NOMO-1 treated with dmso at 0.1 percent for 144 hours (cell line): ENCODE measurements at regions not wholly inside any gene's neighbourhood (a gene's known extent, or its start where the extent isn't known, plus 50 kb on each side); places are given as distances from the start of the nearest gene placed in this dataset.
"Not testable (repeated sequence)": the region's sequence is repeated elsewhere in the genome, so short reads cannot be mapped to it uniquely, and the experiment has no call there.

Experiments
- DNase-seq: peaks from one replicate; lab custom pipeline; 2025; ENCODE audit not compliant: unreplicated experiment; lab: John Stamatoyannopoulos, UW

GRCh38 chr7:81152925-81153324 is 234.1 kb upstream of the SEMA3C start:
- DNase-seq: not testable (repeated sequence)

GRCh38 chr7:81150951-81151361 is 232.1 kb upstream of the SEMA3C start:
- no peak for DNase-seq

GRCh38 chr7:81143856-81144255 is 225.0 kb upstream of the SEMA3C start:
- no peak for DNase-seq

- peak; percentile 89 for DNase-seq
These were observed 222.7 kb upstream of the SEMA3C start for GRCh38 chr7:81141257-81142205.

DNA sequence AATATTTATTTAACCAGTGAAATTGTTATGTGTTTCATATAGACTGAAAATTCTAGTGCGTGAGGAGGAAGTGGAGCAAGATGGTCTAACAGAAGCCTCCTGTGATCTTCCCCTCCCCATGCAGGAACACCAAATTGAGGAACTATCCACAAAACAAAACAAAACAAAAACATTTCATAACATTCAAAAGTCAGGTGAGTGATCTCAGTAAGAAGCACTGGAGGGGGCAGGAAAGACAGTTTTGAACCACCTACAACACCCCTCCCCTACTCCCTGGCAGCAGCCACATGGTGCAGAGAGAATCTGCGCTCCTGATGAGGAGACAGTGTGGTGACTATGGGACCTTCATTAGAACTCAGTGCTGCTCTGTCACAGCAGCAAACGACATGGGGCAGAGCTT is 221.9 kb upstream of the SEMA3C start:
- DNase-seq: peak; percentile 93

DNA sequence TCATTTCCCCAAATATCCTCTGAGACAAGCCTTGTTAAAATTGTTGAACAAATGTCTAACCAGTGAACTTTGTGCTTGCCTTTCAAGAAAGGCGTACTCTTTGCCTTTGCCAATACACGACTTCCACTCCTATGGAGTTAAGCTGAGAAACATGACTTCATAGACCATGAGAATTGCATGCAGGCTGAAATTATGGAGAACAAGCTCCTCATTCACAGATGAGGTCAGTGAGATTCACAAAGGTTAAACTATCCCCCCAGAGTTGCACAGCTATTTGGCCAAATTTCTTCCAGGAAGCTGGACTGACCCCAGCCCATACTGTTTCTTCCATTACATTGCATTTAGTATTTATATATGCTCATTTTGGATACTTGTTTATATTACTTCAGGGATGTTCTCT is 221.4 kb upstream of the SEMA3C start:
- peak; percentile 45 for DNase-seq

- DNase-seq: peak; percentile 14
These were observed 220.0 kb upstream of the SEMA3C start for GRCh38 chr7:81138870-81139269.

DNA sequence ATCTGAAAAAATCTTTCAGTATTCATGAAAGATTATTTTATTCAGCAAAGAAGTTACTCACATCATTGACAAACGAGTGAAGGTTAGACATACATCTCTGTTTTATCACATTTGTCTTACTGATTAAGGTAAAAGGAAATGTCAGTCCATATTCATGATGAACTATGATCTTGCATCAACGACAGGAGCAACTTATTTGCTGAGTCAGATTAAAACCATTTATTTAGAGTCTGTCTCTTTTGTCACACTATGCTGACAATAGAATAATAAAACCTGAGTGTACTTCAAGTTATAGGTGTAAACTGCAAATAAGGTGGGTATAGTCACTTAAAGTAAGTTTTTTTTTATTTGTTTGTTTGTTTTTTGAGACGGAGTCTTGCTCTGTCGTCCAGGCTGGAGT is 216.5 kb upstream of the SEMA3C start:
- no peak for DNase-seq

DNA sequence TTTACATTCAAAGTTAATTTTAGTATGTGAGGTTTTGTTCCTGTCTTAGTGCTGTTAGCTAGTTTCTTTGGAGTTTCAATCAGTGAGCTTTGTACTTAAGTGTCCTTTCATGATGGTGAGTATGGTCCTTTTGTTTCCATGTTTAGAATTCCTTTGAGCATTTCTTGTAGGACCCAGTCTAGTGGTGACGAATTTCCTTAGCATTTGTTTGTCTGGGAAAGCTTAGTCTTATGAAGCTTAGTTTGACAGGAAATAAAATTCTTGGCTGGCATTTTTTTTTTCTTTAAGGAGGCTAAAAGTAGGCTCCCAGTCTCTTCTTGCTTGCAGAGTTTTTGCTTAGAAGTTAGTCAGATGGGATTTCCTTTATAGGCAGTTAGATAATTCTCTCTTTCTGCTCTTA is 209.2 kb upstream of the SEMA3C start:
- no peak for DNase-seq

- no peak for DNase-seq
These were observed 202.0 kb upstream of the SEMA3C start for GRCh38 chr7:81120803-81121202.

DNA sequence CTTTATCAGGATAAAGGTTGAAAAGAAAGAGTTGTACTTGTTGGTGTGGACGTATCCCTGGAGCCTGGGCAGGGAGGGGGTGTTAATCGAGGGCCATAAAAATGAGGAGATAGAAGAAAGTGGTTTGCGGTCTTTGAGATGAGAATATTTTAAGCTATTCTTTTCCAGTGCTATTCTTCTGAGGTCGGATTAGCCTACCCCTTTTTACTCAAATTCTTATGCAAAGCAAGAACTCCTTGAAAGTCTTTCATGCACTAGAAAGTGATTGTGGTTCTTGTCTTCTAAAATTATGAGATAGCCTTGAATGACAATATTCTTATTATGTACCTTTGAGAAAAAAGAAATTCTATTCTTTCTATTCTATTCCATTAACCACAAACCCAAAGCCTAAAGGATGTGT is 201.3 kb upstream of the SEMA3C start:
- no peak for DNase-seq

GRCh38 chr7:81114633-81115032 is 195.8 kb upstream of the SEMA3C start:
- DNase-seq: no peak

- DNase-seq: no peak
These were observed 193.9 kb upstream of the SEMA3C start for GRCh38 chr7:81112731-81113130.

DNA sequence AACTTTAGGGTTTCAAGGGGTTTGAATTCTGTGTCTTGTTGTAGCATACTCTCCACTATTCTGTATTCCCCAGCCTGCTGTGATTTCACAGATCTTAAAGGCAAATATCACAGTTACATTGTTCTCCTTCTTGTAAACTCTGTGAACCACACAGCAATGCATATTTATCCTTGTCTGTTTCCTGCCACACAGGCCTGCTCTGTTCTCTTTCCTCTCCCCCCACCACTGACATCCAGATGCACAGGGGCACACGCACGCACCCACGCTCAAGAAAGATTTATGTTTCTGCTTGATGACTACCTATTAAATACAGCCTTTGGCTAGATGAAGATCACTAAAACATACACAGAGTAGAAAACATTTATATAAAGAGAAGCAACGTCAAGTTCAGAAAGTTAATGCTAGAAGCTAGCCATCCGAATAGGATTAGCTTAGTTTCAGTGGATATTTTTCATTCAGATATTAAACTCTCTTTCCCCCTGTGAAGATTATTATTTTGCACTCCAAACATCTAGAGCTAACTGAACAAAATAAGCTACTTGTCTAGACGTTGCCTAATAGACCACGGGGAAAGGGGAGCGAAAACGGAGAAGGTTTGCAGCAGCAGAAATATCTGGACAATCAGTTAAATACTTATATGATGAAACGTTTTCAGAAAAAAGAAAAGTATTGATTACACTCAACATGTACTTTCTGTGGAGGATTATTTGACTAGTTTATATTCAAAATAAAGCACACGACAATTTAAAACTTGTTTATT is 193.1 kb upstream of the SEMA3C start:
- DNase-seq: no peak

DNA sequence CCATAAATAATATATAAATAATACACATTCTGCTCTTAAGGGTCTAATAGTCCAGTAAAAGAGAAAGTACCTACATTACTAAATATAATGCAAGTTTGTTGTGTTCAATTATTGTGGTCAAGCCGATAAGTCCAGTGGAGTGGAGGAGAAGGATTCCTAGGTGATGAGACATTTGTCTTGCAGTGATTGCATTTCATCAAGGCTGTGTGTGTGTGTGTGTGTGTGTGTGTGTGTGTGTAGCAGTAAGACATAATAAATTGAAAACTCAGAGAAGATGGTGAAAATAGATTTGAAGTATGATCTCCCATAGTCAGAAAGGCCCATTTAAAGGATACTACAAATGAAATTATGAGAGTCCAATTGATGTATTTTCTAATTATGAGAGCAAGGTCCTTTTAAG is 192.5 kb upstream of the SEMA3C start:
- DNase-seq: no peak

DNA sequence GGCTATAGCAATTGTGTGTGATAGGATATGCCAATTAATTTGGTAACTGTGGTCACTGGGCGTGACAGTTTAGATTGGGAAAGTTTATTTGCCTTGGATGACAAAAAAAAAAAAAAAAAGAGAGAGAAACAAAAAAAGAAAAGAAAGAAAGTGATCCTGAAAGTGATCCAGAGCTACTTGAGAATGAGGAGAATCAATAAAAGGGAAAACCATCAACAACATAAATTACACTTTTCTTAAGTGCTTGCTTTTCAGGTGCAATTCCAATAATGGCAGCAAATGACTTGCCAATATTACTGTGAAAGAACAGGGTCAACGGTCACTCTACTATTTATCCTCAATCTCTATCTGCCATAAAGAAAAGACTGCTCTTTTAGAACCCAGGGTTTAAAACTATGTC is 191.8 kb upstream of the SEMA3C start:
- no peak for DNase-seq

DNA sequence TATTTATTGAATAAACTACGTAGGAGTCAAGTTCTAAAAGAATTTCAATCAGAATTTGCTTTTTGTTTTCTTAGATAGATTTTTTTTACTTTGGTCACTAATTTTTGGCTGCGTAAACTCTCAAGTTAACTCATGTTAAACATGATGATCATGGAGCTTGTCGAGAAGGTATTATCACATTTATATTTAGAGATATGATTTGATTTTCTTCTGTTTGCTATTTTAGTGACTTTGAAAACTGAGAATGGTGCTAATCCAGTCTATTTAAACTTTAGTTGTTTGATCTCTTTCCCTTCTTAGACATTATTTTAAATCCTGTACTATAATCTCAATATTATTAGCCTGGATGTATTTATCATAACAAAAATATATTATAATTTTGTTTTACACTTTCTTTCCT is 179.4 kb upstream of the SEMA3C start:
- DNase-seq: no peak

DNA sequence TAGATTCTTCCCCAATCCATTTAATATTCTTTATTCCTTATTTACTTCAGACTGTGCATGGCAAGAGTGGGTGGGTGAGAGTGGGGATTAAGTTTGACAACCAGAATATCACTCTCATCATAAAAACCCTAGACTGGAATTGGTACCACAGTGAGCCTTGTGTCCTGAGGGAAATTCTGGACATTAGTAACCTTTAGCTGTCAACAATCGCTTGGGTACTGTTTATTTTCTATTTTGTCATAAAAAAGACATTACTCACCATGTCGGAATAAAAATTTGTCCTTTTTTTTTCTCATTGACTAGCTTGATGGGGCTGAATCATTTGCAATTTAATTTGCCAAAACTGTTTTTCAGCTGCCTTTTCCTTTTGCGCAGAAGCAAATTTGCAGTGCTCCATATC is 176.1 kb upstream of the SEMA3C start:
- no peak for DNase-seq

DNA sequence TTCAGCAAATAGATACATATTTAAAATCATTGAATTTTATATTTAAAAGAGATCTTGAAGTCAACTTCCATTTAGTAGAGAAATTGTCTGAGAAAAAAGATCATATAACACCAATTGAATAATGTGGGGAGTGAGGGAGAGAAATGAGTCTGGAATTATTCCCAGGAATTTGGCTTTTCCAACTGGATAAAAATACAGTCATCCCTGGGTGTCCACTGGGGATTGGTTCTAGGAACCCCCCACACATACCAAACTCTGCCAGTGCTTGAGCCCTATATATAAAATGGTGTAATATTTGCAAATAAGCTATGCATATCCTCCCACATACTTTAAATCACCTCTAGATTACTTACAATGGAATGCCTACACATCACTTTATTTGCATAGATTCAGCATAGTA is 162.8 kb upstream of the SEMA3C start:
- DNase-seq: no peak

- DNase-seq: no peak
These were observed 161.7 kb upstream of the SEMA3C start for GRCh38 chr7:81080553-81080952.

DNA sequence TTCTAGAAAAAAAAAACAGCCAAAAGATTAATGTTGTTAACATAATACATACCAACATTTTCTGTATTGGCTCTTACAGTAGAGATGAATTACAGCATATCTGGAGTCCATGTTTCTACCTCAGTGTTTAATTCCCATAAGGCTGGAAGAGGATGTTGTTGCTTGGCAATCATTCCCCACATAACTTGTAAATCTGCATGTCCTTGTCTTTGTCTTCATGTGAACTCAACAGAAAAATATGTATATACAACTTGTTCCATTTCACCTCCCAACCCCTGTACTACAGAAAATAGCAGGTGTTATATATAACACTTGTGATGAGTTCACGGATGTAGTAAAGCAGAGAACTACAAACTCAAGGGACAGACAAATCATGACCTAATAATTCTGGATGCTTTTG is 160.9 kb upstream of the SEMA3C start:
- DNase-seq: no peak

GRCh38 chr7:81075150-81075549 is 156.3 kb upstream of the SEMA3C start:
- no peak for DNase-seq
